Smooth muscle cell (in vitro differentiated cells): ENCODE measurements at regions not wholly inside any gene's neighbourhood (a gene's known extent, or its start where the extent isn't known, plus 50 kb on each side); places are given as distances from the start of the nearest gene placed in this dataset.

Source experiments
- DNase-seq: peaks from one replicate; lab custom pipeline; 2025; ENCODE audit not compliant: unreplicated experiment; lab: John Stamatoyannopoulos, UW
- H2AFZ ChIP-seq: fragments of 200-600 bp; sonication (generic); 2 replicates; pipeline ENCODE4 v1.6.0; 2016; ENCODE audit warnings: antibody characterized with exemption, low read depth, mild to moderate bottlenecking
- H3F3A ChIP-seq: fragments of 200-600 bp; sonication (generic); 2 replicates; pipeline ENCODE4 v1.6.0; 2017; ENCODE audit warnings: antibody characterized with exemption, low read depth
- H3K27ac ChIP-seq: fragments of 200-600 bp; sonication (generic); 2 replicates; pipeline ENCODE4 v1.5.1; 2016; ENCODE audit warnings: low read depth, mild to moderate bottlenecking
- H3K27me3 ChIP-seq: fragments of 200-600 bp; sonication (generic); 2 replicates; pipeline ENCODE4 v1.6.1; 2016; ENCODE audit warnings: low read depth, mild to moderate bottlenecking
- H3K36me3 ChIP-seq: fragments of 200-600 bp; sonication (generic); 2 replicates; pipeline ENCODE4 v1.5.1; 2016; ENCODE audit warnings: low read depth
- H3K4me1 ChIP-seq: fragments of 200-600 bp; sonication (generic); 2 replicates; pipeline ENCODE4 v1.5.1; 2016; ENCODE audit warnings: low read depth
- H3K4me2 ChIP-seq: fragments of 200-600 bp; sonication (generic); 2 replicates; pipeline ENCODE4 v1.6.0; 2016; ENCODE audit warnings: mild to moderate bottlenecking
- H3K4me3 ChIP-seq: fragments of 200-600 bp; sonication (generic); 2 replicates; pipeline ENCODE4 v1.5.1; 2016; ENCODE audit warnings: mild to moderate bottlenecking
- H3K79me2 ChIP-seq: fragments of 200-600 bp; sonication (generic); 2 replicates; pipeline ENCODE4 v1.6.0; 2016; ENCODE audit warnings: low read depth, mild to moderate bottlenecking
- H3K9ac ChIP-seq: fragments of 200-600 bp; sonication (generic); 2 replicates; pipeline ENCODE4 v1.6.0; 2016; ENCODE audit warnings: low read depth
- H3K9me3 ChIP-seq: fragments of 200-600 bp; sonication (generic); replicated peaks from 2 replicates; pipeline ENCODE4 v1.5.1; 2016; ENCODE audit warnings: low read depth
- H4K20me1 ChIP-seq: fragments of 200-600 bp; sonication (generic); 2 replicates; pipeline ENCODE4 v1.6.0; 2016; ENCODE audit warnings: low read depth
- WGBS: methylation state at CpG from one replicate; pipeline ENCODE4 v1.1.7; 2016; ENCODE audit warnings: low lambda C conversion rate; 5-methylcytosine and 5-hydroxymethylcytosine counted together
- TF ChIP-seq, protein P1 (sequence below): fragments of 200-600 bp; sonication (generic); IDR thresholded peaks from 2 replicates; pipeline ENCODE4 v1.5.1; 2017; ENCODE audit warnings: borderline replicate concordance, mild to moderate bottlenecking, antibody characterized with exemption; ENCODE audit not compliant: insufficient read depth, poor library complexity, severe bottlenecking

DNA sequence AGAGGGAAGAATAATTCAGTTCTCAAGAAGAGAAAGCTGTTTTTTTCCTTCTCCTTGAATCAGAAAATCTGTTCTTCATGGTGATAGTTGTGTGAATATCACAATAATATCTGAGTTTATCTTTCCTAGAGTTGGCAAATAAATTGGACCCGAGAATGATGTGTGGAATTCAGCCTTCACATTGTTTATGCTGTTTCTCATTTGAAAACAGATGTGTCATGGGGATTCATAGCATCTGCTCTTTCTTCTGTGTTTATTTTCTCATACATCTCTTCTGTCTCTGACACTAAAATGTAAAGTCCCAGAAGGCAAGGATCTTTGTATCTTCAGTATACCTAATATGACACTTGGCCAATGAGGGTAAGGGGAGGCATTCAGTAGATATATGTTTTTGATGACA, 103.6 kb upstream of the SGK1 start:
- H3K4me1 ChIP-seq, result no peaks in the 10 kb centered on the region
- peak overlapping the region; percentile 98 for H3K27ac ChIP-seq
- no peak for DNase-seq
- no peaks in the 10 kb centered on the region for H4K20me1 ChIP-seq
- TF ChIP-seq, protein P1, sequence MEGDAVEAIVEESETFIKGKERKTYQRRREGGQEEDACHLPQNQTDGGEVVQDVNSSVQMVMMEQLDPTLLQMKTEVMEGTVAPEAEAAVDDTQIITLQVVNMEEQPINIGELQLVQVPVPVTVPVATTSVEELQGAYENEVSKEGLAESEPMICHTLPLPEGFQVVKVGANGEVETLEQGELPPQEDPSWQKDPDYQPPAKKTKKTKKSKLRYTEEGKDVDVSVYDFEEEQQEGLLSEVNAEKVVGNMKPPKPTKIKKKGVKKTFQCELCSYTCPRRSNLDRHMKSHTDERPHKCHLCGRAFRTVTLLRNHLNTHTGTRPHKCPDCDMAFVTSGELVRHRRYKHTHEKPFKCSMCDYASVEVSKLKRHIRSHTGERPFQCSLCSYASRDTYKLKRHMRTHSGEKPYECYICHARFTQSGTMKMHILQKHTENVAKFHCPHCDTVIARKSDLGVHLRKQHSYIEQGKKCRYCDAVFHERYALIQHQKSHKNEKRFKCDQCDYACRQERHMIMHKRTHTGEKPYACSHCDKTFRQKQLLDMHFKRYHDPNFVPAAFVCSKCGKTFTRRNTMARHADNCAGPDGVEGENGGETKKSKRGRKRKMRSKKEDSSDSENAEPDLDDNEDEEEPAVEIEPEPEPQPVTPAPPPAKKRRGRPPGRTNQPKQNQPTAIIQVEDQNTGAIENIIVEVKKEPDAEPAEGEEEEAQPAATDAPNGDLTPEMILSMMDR, result no peak
- no peak overlapping the region for H2AFZ ChIP-seq
- no peaks in the 10 kb centered on the region for H3K79me2 ChIP-seq
- WGBS, result 28% methylated on average over 1 of the region's 1 CpG
- H3K27me3 ChIP-seq, result no peaks in the 10 kb centered on the region
- no peak overlapping the region for H3K4me3 ChIP-seq
- no peaks in the 10 kb centered on the region for H3K36me3 ChIP-seq
- no peaks in the 10 kb centered on the region for H3K9me3 ChIP-seq
- H3F3A ChIP-seq, result peaks cover 19% of the 10 kb centered on the region
- peak overlapping the region; percentile 60 for H3K9ac ChIP-seq
- peak overlapping the region; percentile 20 for H3K4me2 ChIP-seq

DNA sequence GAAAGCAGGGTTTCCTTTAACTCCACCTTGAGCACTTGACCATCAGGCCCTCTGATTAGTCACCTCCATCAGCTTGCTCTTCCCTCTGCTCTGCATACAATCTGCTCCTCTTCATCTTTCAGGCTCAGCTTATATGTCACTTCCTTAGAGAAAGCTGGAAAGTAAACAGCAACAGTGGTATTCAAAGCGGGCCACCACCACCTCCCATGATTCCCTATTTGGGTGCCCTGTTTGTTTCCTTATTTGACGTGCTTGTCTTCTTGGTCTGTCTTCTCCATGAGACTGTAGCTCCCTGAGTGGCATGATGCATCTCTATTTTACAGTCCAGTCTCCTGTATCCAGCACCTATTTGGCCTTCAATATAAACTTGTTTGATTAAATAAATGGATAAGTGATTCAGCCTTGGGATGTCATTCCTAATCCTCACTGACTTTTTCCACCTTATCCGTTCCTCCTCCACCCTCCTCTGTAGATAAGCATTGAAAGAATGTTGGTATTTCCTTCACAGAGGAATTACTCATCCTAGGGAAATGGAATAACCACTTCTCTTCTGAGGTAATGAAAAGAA, 102.8 kb upstream of the SGK1 start:
- Histone ChIP-seq H3K4me3 (no peak overlapping the region), H3F3A (peaks cover 19% of the 10 kb centered on the region), H3K9me3 (no peaks in the 10 kb centered on the region), H4K20me1 (no peaks in the 10 kb centered on the region), H2AFZ (no peak overlapping the region), H3K27me3 (no peaks in the 10 kb centered on the region), H3K4me1 (no peaks in the 10 kb centered on the region), H3K27ac (peak overlapping the region; percentile 98), H3K79me2 (no peaks in the 10 kb centered on the region), H3K36me3 (no peaks in the 10 kb centered on the region), H3K4me2 (peak overlapping the region; percentile 31), H3K9ac (peak overlapping the region; percentile 60)
- no peak for DNase-seq
- TF ChIP-seq, protein P1, result no peak
- WGBS, result 48% methylated on average over 3 of the region's 3 CpGs

DNA sequence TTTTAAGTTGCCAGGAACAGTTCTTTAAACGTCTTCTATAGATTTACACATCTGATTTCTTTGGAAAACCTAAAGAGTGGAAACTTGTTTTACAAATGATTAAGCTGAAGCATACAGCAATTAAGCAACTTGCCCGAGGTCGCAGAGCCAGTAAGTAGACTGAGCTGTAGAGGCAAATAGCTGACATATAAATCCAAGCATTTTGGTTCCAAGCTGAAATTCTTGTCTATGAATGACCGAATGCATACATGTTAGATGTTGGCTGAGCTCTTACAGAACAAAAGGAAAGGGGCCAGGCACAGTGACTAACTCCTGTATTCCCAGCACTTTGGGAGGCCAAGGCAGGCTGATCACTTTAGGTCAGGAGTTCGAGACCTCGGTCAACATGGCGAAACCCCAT, 101.8 kb upstream of the SGK1 start:
- Histone ChIP-seq H3K4me1 (no peaks in the 10 kb centered on the region), H3K9me3 (no peaks in the 10 kb centered on the region), H3K9ac (no peak overlapping the region), H3F3A (peaks cover 19% of the 10 kb centered on the region), H3K36me3 (no peaks in the 10 kb centered on the region), H2AFZ (no peak overlapping the region), H3K4me3 (no peak overlapping the region), H3K4me2 (no peak overlapping the region), H3K27me3 (no peaks in the 10 kb centered on the region), H3K27ac (peak overlapping the region; percentile 98), H3K79me2 (no peaks in the 10 kb centered on the region), H4K20me1 (no peaks in the 10 kb centered on the region)
- DNase-seq, result no peak
- WGBS, result 81% methylated on average over 7 of the region's 7 CpGs
- TF ChIP-seq, protein P1, result no peak
